Left colon (tissue), 2 donors: ENCODE measurements at regions not wholly inside any gene's neighbourhood (a gene's known extent, or its start where the extent isn't known, plus 50 kb on each side); places are given as distances from the start of the nearest gene placed in this dataset.

Source experiments
- ATAC-seq: fragments of 200-7000 bp; cut with Tn5 transposase; one replicate; pipeline ENCODE4 v1.9.1; 2020; ENCODE audit warnings: mild to moderate bottlenecking, moderate library complexity
- DNase-seq, 2 donors: peaks; one replicate each; pipeline ENCODE4 v3.0.0-alpha.2; 2020
- intact Hi-C, 2 donors: fragments of 100-400 bp; cut with DNase I in 1 of 2; cut with micrococcal nuclease in 1 of 2; formaldehyde crosslinking; loops; one replicate each; pipeline versions ENCODE4 v1.11.2 to v1.14.0; 2022; cut with DNase I, micrococcal nuclease
- donor health status: DM: no; HTN: no; CAD: no.
- donor health status: DM: yes; HTN: yes; CAD: no.

DNA sequence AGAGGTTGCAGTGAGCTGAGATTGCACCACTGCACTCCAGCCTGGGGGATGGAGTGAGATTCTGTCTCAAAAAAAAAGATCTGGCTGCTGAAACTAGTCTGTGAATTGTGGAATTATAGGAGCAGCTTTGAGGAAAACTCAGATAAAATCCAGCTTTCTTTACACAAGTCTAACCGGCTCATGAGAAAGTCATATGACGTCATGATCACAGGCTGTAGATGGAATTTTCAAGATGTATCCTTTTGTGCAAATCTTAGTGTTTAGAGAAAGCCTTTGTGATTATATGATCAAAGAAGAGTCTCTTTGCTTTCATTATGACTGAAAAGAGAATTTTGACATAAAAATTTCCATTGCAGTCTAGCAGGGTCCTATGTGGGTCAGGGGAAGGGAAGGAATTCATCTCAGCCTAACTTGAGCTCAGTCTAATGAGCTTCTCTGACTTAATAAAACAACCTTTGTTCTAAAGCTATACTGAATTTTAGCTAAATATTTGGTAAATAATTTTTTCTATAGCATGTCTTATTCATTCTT, 90.2 kb upstream of the NCK2 start:
- no peak for DNase-seq
- no peak for ATAC-seq
- intact Hi-C loops = no loop called here

DNA sequence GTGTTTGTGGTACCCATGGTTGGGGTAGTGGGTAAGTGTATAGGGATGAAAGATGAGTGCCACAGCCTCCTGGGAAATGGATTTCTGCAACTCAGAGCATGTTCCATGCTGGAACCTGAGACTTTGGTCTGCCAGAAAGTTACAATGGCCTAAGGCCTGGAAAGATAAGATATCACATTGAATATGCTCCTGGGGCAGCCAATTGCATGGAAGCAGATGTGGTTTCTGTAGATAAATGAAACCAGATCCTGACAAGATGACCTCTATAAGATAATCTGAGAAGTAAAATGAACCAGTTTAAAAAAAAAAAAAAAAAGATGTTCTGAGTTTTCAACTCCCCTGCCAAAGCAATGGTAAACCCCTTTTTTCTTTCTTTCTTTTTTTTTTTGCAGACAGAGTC, 91.4 kb upstream of the NCK2 start:
- intact Hi-C loops = no loop called here
- no peak for ATAC-seq
- DNase-seq = no peak

DNA sequence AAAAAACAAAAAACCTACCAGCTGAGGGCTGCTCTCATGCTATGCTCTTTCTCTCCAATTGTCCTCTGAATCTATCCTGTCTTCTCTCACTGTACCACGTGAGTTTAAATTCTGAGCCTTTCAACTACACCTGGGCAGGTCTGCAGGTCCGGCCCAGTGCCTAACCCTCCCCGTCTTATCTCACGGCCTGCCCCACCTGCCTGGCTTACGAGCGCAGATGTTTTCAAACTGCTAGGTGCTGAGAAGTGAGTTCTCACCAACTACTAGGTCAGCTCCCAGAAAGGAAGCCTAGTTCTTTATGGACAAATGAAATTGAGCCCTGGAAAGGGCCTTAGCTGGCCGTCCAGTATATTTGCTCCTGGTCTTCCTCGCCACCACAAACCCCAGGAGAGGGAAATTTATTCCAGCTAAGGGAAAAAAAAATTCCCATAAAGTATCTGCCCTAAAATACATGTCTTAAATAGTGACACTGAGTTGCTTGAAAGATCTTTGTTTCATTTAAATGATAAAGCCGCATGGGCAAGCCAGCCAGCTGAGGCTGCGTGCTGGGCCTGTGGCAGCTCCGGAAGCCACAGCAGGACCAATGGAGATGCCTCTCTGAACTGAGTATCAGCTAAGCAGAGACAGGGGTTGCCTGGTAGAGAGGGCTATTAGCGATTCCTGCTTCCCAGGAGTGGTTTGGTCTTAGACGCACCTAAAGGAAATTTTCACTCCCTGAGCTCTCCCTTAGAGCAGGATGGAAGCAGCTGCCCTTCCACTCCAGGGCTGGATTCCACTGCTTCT, 92.5 kb upstream of the NCK2 start:
- intact Hi-C loops = no loop called here
- DNase-seq = peak; percentile 48 to 60
- ATAC-seq = peak; percentile 96

DNA sequence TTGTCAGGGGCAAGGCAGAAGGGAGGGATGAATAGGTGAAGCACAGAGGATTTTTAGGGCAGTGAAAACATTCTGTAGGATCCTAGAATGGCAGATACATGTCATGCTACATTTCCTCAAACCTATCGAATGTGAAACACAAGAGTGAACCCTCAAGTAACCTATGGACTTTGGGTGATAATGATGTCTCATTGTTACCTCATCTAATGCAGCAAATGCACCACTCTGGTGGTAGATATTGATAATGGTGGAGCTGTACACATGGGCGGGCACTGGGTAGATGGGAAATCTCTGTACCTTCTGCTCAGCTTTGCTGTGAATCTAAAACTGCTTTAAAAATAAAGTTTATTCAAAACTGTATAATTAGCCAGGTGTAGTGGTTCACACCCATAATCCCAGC, 95.2 kb upstream of the NCK2 start:
- DNase-seq (no peak), ATAC-seq (no peak)
- intact Hi-C loops = no loop called here

DNA sequence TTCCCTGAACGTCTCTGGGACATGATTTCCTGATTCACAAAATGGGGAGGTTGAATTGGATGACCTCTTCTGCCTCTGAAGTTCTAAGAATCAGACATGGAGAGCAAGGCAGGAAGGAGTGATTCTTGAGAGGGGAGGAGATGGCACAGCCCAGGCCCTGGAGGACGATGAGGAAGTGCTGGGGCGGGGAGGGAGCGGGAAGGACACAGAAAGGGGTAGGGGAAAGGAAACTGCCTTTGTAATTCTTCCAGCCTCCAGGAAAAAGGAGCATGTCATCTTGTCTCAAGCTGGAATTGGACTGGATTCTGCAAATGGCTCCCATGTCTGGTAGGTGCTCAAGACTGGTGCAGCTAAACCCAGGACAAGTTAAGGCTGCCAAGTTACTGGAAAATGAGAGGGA, 97.0 kb upstream of the NCK2 start:
- DNase-seq (no peak), ATAC-seq (no peak)
- intact Hi-C loops = no loop called here

DNA sequence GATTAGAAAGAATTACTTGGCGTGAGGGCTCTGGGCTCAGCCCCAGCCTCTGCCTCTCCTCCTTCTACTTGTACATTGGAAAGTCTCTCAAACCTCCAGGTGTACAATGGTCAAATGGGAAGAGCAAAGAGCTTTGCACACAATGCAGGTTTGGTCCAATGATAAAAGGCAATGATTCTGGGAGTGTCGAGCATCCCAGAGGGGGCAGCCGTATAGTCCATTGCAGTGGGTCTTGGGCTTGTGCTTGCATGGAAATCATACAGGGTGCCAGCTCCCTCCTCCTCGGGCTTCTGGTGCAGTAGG, 98.0 kb upstream of the NCK2 start:
- intact Hi-C loops = no loop called here
- no peak for ATAC-seq

DNA sequence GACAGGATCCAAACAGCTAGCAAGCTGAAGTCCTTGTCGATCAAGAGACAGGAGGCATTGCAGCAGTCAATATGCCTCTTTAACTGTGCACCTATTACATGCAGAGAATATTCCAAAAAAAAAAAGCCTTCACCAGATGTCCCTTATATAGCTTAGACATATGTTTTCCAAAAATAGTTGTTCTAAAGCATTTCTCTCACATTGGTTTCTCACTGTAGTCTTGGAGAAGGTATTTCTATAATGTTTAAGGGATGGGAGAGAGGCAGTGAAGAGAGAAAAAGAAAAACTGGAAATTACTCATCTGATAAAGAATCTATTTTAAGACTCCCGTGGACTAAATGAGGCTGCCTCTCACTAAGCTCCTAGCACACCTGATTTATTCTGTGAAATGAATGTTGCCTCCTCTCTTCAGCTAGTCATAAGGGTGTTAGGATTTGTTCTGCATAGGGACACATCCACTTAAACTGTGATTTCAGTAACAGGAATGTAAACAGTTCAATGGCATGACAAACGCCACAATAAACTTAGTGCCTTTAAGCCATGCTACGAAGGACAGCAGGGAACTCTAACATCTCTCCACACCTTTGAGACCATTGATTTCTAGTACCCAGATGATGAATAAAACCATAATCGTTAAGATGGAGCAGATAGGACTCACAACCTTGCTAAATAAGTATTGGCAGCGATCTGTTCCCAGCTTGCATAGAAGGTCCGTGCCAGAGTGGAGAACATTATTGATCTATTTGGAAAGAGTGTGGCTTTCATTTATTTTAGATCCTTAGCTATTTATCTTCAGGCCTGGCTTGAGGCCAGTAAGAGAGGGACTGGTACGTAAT, 98.6 kb upstream of the NCK2 start:
- ATAC-seq (no peak), DNase-seq (no peak)
- intact Hi-C loops = no loop called here

More for the DNA sequence above, 98.0 kb upstream of the NCK2 start:
- no peak for DNase-seq

DNA sequence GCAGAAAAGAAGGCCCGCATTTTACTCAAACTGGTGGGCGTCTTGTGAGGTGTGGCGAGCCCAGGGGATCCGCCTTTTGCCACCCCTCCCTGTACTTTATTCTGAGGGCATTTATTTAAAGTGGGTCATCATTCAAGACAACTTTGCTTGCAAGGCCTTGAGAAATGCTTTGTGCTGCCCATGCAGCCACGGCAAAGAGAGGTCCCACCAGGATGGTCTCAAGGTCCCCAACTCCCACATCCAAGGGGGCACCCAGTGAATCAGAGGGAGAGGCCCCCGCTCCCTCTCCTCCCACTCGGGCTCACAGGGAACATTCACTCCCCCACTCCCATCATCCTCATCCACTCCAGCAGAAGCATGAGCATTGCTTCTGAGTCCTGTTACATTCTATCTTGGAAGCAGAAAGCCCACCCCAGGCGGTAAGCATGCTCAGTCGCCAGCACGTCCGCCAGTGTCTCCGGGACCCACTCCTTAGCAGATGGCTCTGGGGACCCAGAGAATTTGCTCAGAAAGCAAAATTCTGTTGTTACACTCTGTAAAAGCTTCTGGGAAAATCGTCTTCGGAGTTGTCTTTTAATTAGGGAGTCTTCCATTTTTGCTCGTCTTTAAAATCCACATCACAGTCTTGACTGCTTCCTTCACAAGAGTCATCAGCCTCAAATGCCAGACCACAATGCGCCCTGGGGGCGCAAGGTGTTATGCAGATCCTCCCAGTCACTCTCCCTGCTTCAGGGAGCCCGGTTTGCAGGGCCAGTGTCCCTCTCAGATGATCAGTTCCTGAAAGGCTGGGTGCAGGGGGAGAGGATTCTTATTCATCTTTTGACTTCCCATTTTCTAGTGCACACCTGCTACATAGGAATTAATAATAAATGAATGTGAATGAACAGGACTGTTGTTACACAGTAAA, 99.4 kb upstream of the NCK2 start:
- intact Hi-C loops = no loop called here
- ATAC-seq = no peak
- DNase-seq = no peak

DNA sequence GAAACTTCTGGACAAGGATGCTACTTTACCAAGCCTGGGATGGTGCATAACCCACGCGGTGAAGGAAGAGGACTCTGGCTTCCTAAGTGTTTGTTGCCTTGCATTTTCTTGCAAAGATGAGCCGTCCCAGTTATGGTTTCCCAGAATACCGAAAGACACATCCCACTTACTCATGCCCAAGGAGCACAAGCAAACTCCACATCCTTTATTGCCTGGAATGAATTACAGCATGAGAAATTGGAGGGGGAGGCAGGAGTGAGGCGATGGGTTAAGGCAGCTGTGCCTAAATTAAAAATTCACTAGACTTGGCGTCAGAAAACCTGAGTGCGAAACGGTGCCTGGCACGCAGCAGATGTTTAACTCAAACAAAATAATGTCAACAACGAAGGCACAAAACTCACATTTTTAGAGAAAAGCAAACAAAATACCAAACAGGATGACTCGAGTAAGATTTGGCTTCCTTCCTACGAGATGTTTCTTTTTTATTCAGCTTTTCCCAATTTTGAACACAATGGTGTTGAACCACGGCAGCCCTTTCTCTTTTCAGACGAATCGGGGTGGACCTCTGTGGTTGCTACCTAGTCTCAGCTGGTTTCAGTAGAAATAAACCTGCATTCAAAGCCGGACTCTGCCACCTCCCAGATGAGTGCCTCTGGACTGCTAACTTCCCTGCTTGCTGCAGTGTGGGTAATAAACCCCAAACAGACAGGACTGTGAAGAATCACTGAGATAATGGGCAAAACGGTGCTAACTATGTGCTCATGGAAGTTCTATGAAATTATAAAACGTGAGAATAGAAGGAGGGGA, 100.3 kb upstream of the NCK2 start:
- intact Hi-C loops = no loop called here
- DNase-seq = no peak
- ATAC-seq = peak; percentile 70

DNA sequence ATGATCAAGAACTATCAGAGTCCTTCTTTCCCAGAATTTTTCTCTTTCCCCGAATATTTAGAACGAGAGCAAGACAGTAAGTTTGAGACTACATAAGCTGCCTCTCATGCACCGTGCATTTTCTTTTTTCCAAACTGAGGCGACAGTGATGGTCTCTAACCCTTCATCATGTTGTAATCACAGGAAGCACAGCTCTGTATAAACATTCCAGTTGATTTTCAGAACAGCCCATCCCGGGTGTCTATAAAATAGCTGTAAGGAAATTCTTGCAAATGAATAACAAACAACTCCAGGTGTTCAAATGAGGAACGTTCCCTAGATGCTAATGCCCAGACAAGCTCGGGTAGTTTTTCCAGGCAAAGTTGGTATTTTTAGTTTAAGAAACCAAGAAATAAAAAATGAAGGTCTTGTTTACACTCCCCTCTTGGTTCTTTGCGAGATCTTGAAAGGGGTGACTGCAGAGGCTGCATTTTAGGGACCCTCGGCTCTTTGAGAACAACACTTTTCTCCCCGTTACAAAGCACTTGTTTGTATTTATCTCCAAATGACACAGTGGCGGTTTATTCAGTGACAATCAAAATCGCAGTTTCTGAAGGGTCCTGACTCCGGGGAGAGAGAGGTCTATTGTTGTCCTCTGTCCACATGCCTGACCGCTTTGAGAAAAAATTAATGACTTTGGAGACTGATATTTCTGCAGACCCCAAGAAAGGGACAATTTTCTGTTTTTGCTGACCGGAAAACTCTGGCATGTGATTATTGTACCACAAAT, 101.1 kb upstream of the NCK2 start:
- DNase-seq (no peak), ATAC-seq (peak; percentile 88)
- intact Hi-C loops = no loop called here

DNA sequence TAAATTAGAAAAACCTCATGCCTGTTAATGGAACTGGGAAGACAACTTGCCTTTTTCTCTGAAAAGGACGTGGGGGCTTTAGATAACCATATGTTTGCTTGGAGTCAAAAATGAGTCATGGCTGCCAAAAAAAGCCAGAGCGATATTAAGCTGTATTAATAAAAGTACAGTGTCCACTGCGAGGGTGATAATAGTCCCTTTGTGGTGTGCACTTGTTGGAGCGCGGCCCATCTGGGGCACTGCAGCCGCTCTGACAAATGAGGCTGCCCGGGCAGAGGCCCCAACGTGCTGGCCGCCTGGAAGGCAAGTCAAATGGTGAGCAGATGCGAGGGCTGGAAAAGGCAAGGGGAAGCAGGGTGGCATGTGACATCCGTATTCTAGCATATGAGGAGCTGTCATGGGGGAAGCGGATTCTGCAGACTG, 103.3 kb upstream of the NCK2 start:
- intact Hi-C loops = no loop called here
- ATAC-seq (no peak), DNase-seq (no peak)

DNA sequence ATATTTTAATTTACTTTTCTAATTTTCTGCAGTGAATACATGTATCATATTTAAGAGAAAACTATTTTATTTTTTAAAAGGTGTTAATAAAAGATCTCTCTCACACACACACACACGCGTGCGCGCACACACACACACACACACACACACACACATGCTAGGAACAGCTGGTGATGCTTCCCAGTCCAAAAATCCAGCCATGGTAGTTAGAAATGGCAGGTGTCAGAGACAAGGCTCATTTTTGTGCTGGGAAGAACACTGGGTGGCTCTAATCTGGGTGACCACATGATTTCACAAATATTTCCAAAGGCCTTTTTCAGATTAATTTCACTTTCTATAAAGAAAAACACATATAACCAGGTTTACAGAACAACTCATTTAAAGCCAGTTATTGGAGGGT, 104.5 kb upstream of the NCK2 start:
- ATAC-seq (no peak), DNase-seq (no peak)
- intact Hi-C loops = no loop called here

DNA sequence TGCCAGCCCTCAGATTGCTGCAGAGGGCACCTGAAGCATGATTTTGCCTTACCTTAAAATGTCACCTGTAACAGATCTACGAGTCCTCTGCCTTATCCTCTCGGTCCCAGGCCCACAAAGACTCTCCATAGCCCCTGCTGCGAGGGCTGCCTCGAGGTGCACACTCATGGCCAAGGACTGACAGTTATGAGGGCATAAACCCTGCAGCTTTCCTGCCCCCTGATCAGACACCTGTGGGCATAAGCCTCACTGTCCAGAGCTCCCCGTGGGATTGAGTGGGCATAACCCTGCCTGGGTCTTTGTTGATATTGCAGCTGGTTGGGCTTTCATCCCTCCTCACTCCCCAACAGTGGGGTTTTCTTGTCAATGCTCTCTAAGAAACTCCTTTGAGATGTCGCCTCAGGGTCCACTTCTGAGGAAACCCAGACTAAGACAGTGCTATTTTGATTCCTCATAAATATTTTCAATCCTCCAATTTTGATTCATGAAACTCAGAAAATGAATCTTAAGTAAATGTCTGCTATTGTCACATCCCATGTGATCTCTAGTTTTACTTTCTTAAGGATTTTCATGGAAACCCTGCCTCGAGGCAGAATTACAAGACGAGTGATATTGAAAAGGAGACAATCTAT, 108.5 kb upstream of the NCK2 start:
- intact Hi-C loops = no loop called here
- ATAC-seq (no peak), DNase-seq (no peak)

DNA sequence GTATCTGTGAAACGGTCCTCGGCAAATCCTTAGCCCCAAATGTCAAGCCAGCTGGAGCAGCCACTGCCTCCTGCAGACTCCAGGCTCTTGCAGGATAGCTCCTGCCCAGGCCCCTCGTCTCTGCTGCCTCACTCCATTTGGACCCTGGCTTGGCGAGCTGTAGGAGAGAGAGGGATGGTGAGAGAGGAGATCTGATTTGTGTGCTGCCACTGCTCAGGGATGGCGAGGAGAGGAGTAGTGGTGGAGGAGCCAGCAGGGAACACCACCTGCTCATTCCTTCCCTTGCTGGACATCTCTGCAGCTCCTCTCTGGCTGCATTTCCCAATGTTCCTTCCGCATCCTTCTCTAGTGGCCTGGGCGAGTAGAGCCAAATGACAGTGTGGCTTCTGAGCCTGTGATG, 109.1 kb upstream of the NCK2 start:
- ATAC-seq (no peak), DNase-seq (no peak)
- intact Hi-C loops = no loop called here

DNA sequence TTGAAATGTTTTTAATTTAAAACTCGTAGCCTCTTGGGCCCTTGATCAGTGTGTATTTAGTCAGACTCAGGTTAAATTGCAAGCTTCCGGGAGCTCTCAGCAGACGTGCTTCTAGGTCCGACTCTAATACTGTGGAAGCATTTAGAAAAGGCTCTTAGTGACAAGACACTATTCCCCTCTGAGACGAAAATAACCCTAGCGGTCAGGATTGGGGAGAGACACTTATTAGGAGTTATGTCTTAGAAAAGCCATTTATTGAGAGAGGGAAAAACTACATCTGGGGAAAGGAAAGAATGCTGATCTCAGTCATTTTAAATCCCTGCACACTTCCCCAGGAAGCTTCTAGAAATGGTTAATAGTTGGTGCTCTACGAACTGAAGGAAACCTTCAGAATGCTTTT, 110.5 kb upstream of the NCK2 start:
- DNase-seq (no peak), ATAC-seq (no peak)
- intact Hi-C loops = no loop called here

DNA sequence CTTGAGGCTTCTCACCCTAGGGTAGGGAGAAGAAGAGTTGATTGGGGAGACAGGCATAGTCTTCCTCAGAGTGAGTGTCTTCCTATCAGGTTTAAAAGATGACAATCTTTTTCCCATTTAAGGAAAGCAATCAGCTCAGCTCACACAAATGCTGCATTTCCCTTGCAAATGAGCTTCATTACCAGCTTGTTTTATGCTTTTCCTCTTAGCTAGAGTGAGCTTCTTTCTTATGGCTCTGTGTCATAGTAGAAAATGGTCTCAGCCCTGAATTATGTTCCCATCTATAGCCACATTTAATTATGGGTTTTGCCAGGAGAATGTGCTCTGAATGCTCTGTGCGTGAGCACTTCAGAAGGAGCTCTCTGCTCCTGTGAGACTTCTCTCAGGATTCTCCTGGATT, 112.8 kb upstream of the NCK2 start:
- intact Hi-C loops = no loop called here
- no peak for ATAC-seq

DNA sequence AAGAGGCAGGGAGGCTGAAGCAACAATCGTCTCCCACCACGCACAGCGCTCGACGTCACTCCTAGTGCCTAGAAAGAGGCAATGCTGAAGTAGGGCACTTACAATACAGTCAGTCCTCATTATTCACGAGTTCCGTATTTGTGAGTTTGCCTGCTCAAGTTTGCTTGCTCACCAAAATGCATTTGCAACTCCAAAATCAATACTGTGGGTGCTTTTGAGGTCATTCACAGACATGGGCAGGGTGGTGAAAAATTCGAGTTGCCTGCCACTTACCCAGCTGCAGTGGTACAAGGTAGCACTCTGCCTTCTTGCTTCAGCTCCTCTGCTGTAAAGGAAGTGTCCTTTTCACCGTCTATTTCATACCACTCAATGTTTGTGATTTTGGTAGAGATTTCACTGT, 113.7 kb upstream of the NCK2 start:
- ATAC-seq (no peak), DNase-seq (no peak)
- intact Hi-C loops = no loop called here

More for the DNA sequence above, 112.8 kb upstream of the NCK2 start:
- no peak for DNase-seq
